C4-2B (cell line): ENCODE measurements at regions not wholly inside any gene's neighbourhood (a gene's known extent, or its start where the extent isn't known, plus 50 kb on each side); places are given as distances from the start of the nearest gene placed in this dataset.

Source experiments
- CTCF ChIP-seq: fragments of 450-650 bp; conservative IDR thresholded peaks from 2 replicates; pipeline ENCODE4 v1.5.1; 2017; ENCODE audit warnings: mild to moderate bottlenecking
- ZFX ChIP-seq: fragments of 450-650 bp; IDR thresholded peaks from 2 replicates; pipeline ENCODE4 v1.6.1; 2017

DNA sequence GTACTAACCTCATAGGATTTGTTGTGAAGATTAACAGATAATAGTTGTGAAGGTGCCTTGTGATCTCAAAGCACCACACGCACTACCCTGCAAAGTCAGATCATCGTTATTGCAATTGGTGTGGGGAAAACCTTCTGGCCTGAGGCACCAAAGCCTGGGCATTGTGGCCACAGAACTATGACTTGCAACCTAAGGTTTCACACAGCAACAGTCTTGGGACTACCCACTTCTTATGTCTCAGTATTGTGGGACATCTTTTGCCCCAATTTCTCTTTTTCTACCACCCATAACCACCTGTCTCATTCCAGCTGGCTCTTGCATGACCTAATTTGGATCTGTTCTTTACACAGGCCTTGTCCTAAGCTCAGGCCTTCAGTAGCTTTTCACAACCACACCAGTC lies 247.8 kb upstream of the NR4A3 start:
- no peak for TF ChIP-seq CTCF
- no peak for TF ChIP-seq ZFX
